GM18909 (cell line): ENCODE measurements at regions not wholly inside any gene's neighbourhood (a gene's known extent, or its start where the extent isn't known, plus 50 kb on each side); places are given as distances from the start of the nearest gene placed in this dataset.

ENCODE experiments used
- ATAC-seq: cut with Tn5 transposase; IDR thresholded peaks from one replicate; pipeline ENCODE4 v1.9.1; 2021; ENCODE audit warnings: mild to moderate bottlenecking; ENCODE audit not compliant: unreplicated experiment, poor library complexity

- no peak for ATAC-seq
Measured at GRCh38 chr9:31089549-31090221, 1294.8 kb upstream of the ACO1 start.

GRCh38 chr9:31100311-31100710 lies 1284.1 kb upstream of the ACO1 start:
- no peak for ATAC-seq

- ATAC-seq = no peak
Measured at GRCh38 chr9:31103836-31104235, 1280.6 kb upstream of the ACO1 start.

- no peak for ATAC-seq
Measured at GRCh38 chr9:31104249-31104648, 1280.2 kb upstream of the ACO1 start.

GRCh38 chr9:31112491-31112890 lies 1272.0 kb upstream of the ACO1 start:
- ATAC-seq = no peak

DNA sequence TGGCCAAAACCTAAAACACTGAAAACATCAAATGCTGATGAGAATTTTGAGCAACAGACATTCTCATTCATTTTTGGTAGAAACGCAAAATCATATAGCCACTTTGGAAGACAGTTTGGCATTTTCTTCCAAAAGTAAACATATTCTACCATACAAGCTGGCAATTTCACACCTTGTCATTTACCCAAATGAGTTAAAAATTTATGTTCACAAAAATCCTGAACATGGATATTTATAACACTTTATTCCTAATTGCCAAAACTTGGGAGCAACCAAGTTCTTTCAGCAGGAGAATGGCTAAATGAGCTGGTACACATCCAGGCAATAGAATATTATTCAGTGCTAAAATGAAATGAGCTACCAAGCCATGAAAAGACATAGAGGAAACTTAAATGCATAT lies 1270.1 kb upstream of the ACO1 start:
- ATAC-seq = no peak

- ATAC-seq = peak; percentile 98
Measured at GRCh38 chr9:31119890-31120454, 1264.5 kb upstream of the ACO1 start.

- ATAC-seq = no peak
Measured at GRCh38 chr9:31124389-31124788, 1260.1 kb upstream of the ACO1 start.

GRCh38 chr9:31135567-31135966 lies 1248.9 kb upstream of the ACO1 start:
- ATAC-seq = no peak

GRCh38 chr9:31136524-31136923 lies 1247.9 kb upstream of the ACO1 start:
- no peak for ATAC-seq

GRCh38 chr9:31137176-31138160 lies 1247.0 kb upstream of the ACO1 start:
- no peak for ATAC-seq

DNA sequence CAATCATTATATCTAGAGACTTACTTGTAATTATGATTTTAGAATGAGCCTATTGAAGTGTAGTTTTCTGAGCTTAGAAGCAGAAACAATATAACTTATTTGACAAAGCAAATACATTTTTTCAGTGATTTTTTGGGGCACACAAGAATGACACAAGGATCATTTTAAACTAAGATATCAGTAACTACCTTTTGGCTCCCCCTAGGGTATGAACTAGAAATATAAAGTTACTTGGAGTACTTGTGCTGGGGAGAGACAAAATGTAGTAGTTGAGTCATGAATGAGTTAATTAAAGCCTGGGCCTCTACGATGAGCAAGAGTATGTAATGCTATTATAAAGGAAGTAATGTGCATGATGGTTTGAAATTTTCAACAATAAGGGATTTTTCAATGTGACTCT lies 1244.1 kb upstream of the ACO1 start:
- no peak for ATAC-seq

DNA sequence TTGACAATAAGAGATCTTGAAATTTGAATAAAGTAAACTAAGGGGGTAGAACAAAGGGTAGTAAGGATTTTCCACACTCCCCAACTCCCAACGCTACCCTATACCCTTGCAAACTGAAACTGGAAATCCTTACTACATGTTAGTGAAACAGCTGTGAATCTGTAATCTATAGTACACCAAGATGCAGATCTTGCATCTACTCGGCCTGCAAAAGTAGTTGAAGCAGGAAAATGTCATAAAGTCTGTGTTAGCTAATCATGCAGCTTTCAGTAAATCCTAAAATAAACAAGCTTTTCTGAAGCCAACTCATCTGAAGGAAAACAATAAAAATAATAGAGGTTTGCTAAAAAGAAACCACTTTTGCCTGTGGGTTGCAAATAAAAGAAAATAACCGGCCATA lies 1242.0 kb upstream of the ACO1 start:
- no peak for ATAC-seq

DNA sequence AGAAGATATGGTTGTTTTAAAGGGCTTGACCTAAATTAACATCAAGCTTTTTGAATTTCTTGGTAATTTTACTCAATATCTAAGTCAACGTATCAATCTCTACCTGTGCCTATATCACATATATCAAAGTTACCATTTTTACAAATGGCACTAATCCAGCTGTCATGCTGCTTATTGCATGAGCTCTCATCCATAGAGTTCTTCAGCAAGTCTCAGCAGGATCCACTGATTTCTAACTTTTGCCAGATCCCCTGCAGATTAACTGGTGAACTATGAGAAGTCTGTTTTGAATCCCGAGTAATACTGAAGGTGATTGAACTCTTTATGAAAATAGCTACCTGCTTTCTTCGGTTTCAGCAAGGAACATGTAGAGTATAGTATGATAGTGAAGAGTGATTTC lies 1239.8 kb upstream of the ACO1 start:
- no peak for ATAC-seq

GRCh38 chr9:31146485-31147166 lies 1237.8 kb upstream of the ACO1 start:
- ATAC-seq = peak; percentile 97

DNA sequence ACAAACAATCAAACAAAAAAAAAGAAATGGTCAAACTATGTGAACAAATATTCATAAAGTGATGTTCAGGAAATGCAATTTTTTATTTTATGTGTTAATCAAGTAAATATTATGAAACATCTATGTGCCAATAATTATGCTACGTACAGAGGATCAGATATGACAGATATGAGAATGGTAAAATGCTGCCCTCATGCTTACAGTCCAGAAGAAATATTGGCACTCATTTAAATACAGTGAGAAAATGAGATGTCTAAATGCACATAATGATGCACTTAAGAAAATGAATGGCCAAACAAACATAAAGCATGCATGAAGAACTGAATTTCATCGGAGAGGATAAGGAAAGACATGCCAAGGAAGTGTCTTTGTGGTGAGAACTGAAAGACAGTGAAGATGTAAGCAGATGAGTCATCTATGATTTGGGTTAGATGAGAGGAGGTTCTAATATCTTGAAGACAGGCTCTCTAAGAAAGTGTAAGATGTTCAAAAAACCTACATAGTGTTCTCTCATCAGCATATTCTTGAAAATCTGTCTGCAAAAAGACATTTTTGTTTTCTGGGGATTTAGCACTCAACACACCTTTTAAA lies 1231.1 kb upstream of the ACO1 start:
- ATAC-seq = peak; percentile 84

DNA sequence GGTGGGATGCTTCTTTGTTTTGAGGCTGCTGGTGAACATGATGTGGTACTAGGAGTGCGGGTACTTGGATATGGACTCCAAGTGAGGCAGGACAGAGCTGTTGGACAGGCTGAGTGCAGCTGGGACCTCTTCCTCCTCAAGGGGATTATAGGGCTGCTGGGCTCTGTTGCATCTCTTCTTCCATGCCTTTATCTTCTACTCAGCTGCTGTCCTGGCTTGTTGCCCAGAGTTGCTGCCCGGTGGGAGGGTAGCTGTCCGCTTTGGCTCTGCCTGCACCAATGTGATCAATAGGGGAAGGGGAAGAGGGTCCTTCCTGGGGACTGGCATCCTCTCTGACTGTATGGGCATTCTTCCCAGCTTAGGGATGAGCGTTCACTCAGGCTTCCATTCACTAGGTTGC lies 1217.9 kb upstream of the ACO1 start:
- ATAC-seq = no peak

DNA sequence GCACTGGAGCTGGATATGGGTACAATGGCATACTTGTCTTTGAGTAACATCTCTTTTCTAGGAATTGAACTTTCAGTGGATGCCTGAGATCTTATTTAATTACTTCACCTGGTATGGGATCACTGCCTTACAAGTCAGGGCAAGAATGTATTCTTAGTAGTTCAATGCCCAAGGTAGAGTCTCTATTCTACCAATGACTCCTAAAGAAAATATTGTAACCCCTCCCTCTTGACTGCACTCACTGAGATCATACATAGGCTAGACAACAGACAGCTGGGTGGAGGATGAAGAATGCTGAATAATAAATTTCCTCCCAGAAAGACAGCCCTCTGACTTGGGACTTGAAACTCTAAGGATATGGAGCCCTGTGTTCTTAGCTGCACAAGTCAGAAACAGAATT lies 1216.3 kb upstream of the ACO1 start:
- ATAC-seq = no peak

- no peak for ATAC-seq
Measured at GRCh38 chr9:31174681-31175080, 1209.8 kb upstream of the ACO1 start.

GRCh38 chr9:31183866-31184265 lies 1200.6 kb upstream of the ACO1 start:
- no peak for ATAC-seq
